ENCODE measurements at regions not wholly inside any gene's neighbourhood (a gene's known extent, or its start where the extent isn't known, plus 50 kb on each side); places are given as distances from the start of the nearest gene placed in this dataset.

DNA sequence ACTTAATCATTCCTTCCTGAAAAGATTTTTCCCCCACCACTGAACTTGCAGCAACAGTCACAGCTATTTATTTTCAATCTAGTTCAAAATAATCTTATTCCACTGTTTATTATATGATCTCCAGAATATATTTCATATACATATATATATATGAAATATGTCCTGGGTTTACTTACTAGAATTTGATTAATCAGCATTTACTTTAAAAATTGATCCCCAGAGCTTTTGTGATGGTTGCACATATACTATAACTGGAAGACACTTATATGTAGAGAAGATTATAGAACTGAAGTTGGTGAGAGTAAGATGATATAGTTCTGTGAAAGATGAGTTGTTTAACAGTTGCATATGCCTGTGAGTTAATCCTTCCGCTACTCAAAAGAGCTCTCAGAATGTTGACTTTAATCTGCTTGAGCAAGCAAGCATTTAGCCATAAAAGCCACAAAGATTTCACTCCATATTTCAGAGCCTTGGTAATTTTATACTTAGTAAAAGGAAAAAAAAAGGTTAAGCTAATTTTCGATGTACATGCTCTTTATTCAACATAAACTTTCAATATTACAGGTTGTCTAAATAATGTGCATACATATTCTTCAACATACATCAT lies 399.3 kb upstream of the CDH9 start:
- TF ChIP-seq EZH2phosphoT487 (IDR thresholded peaks at IDR 0.05; ENCODE audit: borderline replicate concordance, low read depth, low read length) = no peak
- TF ChIP-seq, protein P1, sequence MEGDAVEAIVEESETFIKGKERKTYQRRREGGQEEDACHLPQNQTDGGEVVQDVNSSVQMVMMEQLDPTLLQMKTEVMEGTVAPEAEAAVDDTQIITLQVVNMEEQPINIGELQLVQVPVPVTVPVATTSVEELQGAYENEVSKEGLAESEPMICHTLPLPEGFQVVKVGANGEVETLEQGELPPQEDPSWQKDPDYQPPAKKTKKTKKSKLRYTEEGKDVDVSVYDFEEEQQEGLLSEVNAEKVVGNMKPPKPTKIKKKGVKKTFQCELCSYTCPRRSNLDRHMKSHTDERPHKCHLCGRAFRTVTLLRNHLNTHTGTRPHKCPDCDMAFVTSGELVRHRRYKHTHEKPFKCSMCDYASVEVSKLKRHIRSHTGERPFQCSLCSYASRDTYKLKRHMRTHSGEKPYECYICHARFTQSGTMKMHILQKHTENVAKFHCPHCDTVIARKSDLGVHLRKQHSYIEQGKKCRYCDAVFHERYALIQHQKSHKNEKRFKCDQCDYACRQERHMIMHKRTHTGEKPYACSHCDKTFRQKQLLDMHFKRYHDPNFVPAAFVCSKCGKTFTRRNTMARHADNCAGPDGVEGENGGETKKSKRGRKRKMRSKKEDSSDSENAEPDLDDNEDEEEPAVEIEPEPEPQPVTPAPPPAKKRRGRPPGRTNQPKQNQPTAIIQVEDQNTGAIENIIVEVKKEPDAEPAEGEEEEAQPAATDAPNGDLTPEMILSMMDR (conservative IDR thresholded peaks at IDR 0.05; ENCODE audit: low read length) = no peak
- Histone ChIP-seq H3K79me2 (ENCODE audit: insufficient read depth, low read depth, low read length) (no peaks in the 10 kb centered on the region), H3K27ac (ENCODE audit: low read depth, low read length, poor library complexity, severe bottlenecking) (no peak overlapping the region), H3K4me1 (ENCODE audit: insufficient read depth, low read length, poor library complexity, severe bottlenecking) (no peaks in the 10 kb centered on the region), H3K9me3 (ENCODE audit: low read length) (no peaks in the 10 kb centered on the region), H3K36me3 (ENCODE audit: insufficient read depth, low read length) (no peaks in the 10 kb centered on the region), H4K20me1 (ENCODE audit: insufficient read depth, low read length) (no peaks in the 10 kb centered on the region), H3K4me2 (ENCODE audit: low read length) (no peak overlapping the region), H2AFZ (ENCODE audit: low read length) (no peak overlapping the region), H3K9me2 (ENCODE audit: insufficient read depth, low read length) (no peaks in the 10 kb centered on the region), H3K4me3 (ENCODE audit: low read depth, low read length, poor library complexity, severe bottlenecking) (no peak overlapping the region)
- no peak for DNase-seq (ENCODE audit: low spot score)
- no TSS peak for BruUV-seq (replicated peaks)
- ChIA-PET CTCF (ENCODE audit: unreplicated experiment) (no interaction called here), POLR2A (interaction anchor here (0.6 kb wide), 2 partner anchors 11 to 1873 kb away, joined by 3 to 4 read pairs; no protein-coding TSS in a partner anchor)
- intact Hi-C loops (cut with micrococcal nuclease; ENCODE audit: unreplicated experiment) = no loop called here

DNA sequence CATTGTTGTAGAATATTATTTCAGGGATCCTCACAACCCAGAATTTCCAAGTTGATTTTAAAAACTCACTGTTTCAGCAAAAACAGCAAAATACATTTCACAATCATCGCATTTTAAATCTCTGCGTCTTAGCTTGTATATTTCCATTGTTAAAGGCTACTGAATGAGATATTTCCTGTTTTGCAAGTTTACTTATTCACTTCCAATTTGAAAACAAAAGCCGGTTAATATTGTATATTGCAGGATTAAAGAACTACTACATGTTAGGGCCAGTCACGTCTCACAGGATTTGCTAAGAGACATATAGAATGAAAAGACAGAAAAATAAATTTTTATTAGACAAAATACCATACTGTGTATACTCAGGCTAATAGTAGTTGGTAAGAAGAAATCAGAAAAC lies 395.9 kb upstream of the CDH9 start:
- Histone ChIP-seq H3K9me2 (ENCODE audit: insufficient read depth, low read length) (no peaks in the 10 kb centered on the region), H3K36me3 (ENCODE audit: insufficient read depth, low read length) (no peaks in the 10 kb centered on the region), H3K79me2 (ENCODE audit: insufficient read depth, low read depth, low read length) (no peaks in the 10 kb centered on the region), H3K27ac (ENCODE audit: low read depth, low read length, poor library complexity, severe bottlenecking) (no peak overlapping the region), H4K20me1 (ENCODE audit: insufficient read depth, low read length) (no peaks in the 10 kb centered on the region), H3K4me1 (ENCODE audit: insufficient read depth, low read length, poor library complexity, severe bottlenecking) (no peaks in the 10 kb centered on the region), H2AFZ (ENCODE audit: low read length) (no peak overlapping the region), H3K4me3 (ENCODE audit: low read depth, low read length, poor library complexity, severe bottlenecking) (no peak overlapping the region), H3K4me2 (ENCODE audit: low read length) (no peak overlapping the region), H3K9me3 (ENCODE audit: low read length) (no peaks in the 10 kb centered on the region)
- no peak for DNase-seq (ENCODE audit: low spot score)
- intact Hi-C loops (cut with micrococcal nuclease; ENCODE audit: unreplicated experiment) = no loop called here
- ChIA-PET CTCF (ENCODE audit: unreplicated experiment) (no interaction called here), POLR2A (no interaction called here)
- no peak for TF ChIP-seq EZH2phosphoT487 (IDR thresholded peaks at IDR 0.05; ENCODE audit: borderline replicate concordance, low read depth, low read length)
- TF ChIP-seq, protein P1 (conservative IDR thresholded peaks at IDR 0.05; ENCODE audit: low read length) = no peak
- BruUV-seq (replicated peaks) = no TSS peak

DNA sequence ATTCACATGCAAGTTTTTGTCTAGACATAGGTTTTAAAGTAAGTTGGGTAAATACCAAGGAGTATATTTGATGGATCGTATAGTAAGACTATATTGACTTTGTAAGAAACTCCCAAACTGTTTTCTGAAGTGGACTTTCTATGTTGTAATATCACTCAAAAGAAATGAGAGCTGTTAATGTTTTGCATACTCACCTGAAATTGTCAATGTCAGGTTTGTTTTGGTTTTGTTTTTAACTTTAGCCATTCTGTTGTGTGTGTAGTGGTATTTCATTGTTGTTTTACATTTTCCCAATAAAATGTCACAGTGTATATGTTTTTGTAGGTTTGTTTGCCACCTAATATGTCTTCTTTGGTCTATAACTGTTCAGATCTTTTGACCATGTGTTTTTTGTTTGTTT lies 375.7 kb upstream of the CDH9 start:
- intact Hi-C loops (cut with micrococcal nuclease; ENCODE audit: unreplicated experiment) = no loop called here
- CTCF ChIA-PET (ENCODE audit: unreplicated experiment) = no interaction called here
- Histone ChIP-seq H3K9me2 (ENCODE audit: insufficient read depth, low read length) (no peaks in the 10 kb centered on the region), H3K27ac (ENCODE audit: low read depth, low read length, poor library complexity, severe bottlenecking) (no peak overlapping the region), H3K4me2 (ENCODE audit: low read length) (no peak overlapping the region), H4K20me1 (ENCODE audit: insufficient read depth, low read length) (no peaks in the 10 kb centered on the region), H2AFZ (ENCODE audit: low read length) (no peak overlapping the region), H3K4me3 (ENCODE audit: low read depth, low read length, poor library complexity, severe bottlenecking) (no peak overlapping the region), H3K9me3 (ENCODE audit: low read length) (no peaks in the 10 kb centered on the region), H3K79me2 (ENCODE audit: insufficient read depth, low read depth, low read length) (no peaks in the 10 kb centered on the region), H3K36me3 (ENCODE audit: insufficient read depth, low read length) (no peaks in the 10 kb centered on the region), H3K4me1 (ENCODE audit: insufficient read depth, low read length, poor library complexity, severe bottlenecking) (no peaks in the 10 kb centered on the region)
- no TSS peak for BruUV-seq (replicated peaks)
- no peak for TF ChIP-seq EZH2phosphoT487 (IDR thresholded peaks at IDR 0.05; ENCODE audit: borderline replicate concordance, low read depth, low read length)
- TF ChIP-seq, protein P1 (conservative IDR thresholded peaks at IDR 0.05; ENCODE audit: low read length) = no peak
- DNase-seq (ENCODE audit: low spot score) = no peak
- POLR2A ChIA-PET = no interaction called here

All from OCI-LY7 (cell line).